HuH-7.5 (cell line): ENCODE measurements at regions not wholly inside any gene's neighbourhood (a gene's known extent, or its start where the extent isn't known, plus 50 kb on each side); places are given as distances from the start of the nearest gene placed in this dataset.
"Not testable (repeated sequence)": the region's sequence is repeated elsewhere in the genome, so short reads cannot be mapped to it uniquely, and the experiment has no call there.

Experiments used
- DNase-seq: peaks from one replicate; pipeline ENCODE4 v3.0.0; 2011; ENCODE audit warnings: low spot score

DNA sequence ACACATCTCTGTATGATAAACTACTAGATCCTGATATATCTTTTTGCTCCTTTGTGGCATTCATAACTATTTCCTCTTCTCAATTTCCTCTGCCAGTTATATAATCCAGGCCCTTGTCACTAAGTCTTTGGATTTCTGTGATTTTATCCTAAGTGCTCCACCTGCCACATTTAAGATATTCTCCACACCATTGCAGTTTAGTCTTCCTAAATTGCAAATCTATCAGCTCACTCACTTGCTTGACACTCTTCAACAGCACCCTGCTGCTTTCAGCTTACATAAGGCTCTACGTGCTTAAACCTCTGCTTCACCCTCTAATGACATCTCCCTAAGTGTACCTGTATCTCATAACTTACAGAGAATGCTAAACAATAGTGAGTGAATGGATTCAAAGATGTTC is 1032.2 kb upstream of the SEL1L start:
- DNase-seq, result no peak

DNA sequence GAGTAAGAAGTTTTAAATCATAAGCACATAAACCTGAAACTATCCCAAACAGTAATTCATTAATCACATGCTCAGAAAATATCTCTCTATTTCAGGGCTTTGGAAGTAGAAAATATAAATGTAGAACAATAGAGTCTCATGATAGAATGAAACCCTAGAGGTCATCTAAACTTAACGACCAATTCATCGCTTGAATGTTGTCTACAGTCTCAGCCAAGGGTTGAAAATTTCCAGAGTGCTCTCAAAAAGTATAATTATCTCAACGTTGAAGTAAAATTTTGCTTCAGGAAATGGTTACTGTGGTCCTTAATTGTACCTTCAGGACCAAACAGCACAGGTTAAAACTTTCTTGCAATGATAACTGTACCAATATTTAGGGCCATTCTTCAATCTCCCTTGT is 1053.6 kb upstream of the SEL1L start:
- DNase-seq, result no peak

DNA sequence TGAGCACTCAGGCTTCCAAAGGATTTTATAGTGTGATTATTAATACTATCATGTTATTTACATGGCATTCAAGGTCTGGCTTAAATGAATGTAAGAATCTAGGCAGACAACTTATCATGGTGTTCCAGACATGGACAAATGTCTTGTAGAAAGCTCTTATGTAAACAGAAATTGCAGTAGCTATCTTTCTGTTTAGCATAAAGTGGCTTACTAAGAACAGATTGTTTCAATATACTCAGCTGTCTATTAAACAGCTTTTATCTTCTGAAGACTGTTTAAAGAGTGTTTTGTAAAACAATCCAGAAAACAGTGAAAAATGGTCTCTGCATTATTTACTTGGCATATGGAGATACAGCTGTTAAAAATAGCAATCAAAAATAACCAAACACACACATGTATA is 1061.8 kb upstream of the SEL1L start:
- no peak for DNase-seq

DNA sequence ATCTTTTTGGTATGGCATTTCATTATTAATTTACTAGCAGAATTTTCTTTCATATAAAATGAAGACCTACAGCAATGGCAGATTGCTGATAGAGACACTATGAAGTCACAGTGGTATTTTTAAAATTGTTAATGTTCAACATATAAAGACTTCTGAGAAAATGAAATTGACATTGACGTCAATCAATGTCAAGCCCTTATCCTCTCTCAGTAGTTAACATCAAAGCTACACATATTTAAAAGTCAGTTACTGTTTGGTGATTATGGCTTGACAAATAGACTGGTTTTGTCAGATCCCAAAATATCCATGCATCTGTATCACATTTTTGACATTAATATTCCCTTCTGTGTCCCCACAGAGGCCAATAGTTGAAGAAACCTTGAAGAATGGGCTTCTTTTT is 1069.1 kb upstream of the SEL1L start:
- no peak for DNase-seq

DNA sequence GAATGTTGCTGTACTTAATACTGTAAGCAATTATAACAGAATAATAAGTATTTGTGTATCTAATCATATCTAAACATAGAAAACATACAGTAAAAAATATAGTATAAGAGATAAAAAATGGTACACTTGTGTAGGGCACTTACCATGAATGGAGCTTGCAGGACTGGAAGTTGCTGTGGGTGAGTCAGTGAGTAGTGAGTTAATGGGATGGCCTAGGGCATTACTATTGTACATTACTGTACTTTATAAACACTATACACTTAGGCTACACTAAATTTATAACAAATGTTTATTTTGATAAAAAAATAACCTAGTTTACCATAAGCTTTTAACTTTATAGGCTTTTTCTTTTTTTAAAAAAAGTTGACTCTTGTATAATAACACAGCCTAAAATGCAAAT is 1071.2 kb upstream of the SEL1L start:
- no peak for DNase-seq

DNA sequence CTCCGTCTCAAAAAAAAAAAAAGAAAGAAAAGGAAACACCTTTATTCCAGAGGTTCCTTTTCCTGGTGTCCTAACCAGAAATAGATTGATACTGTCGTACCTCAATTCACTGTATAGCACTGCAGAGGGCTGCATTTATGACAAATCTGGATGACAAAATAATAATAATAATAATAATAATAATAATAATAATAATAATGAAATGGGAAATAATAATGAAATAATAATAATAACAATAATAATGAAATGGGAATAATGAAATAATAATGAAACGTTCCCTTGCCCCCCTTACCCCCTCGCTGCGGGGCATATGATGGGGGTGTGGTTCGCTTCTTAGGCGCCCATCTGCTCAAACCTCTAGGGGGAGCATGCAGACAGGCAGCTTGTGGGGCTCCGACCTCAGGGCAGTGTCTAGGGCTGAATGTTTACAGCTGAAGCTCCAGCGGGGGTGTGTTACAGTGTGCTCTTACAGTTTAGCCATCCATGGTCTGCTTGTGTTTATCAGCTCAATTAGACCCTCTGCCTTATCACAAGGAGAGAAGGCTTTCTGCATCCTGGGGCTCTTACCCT is 1088.3 kb upstream of the SEL1L start:
- no peak for DNase-seq

DNA sequence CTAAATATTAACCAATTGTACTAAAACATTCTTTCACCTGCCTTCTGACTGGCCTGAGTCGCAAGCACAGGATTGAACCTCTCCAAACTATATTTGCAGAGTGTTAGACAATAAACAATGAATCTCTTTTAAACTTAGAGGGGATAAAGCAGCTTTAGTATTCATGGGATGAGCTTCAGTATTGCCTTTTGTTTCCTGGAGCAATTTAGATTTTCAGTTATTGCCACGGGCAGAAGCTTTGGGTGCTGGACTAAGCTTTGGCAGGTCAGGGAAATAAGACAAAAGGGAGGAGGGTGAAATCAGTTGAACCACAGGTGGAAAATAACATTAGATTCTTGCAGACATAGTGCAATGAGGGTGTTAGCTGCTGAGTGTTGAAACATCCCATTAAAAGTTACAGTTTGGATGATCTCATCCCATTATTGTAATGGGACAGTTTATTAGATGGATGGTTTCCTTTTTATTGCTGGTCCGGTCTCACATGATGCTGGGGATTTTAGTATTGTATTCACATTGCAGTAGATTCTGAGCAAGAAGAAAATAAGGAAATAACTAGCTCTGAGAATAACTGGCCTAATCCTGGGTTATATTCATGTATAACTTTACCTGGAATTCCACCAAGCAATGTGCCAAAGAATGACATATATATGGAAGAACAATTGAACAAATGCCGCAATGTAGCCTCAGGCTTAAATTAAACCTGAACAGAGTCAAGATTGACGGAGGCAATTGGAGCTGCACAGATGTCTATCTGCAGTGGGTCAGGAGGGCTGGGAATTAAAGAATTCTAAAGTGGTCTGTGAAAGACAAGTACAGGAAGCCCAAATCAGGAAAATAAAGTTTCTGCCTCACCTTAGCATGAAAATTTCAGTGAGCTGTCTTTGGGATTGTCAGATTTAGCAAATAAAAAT is 1092.8 kb upstream of the SEL1L start:
- no peak for DNase-seq

DNA sequence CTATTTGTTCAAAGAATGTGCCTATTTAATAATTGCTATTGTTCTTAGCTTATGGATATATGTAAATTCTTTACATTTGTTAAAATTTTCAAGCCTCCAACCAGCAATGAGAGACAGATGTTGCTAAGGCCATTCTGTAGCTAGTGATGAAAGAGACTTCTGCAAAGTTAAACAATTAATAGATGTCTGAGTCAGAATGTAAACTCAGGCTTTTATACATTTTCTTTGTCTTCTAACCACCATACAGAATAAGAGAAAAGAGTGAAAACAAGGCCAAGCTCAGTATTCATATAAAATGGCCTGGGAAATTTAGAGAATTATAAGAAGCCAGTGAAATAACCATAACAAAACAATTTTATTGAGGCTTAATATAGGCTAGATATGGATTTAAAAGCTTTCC is 1102.3 kb upstream of the SEL1L start:
- no peak for DNase-seq

DNA sequence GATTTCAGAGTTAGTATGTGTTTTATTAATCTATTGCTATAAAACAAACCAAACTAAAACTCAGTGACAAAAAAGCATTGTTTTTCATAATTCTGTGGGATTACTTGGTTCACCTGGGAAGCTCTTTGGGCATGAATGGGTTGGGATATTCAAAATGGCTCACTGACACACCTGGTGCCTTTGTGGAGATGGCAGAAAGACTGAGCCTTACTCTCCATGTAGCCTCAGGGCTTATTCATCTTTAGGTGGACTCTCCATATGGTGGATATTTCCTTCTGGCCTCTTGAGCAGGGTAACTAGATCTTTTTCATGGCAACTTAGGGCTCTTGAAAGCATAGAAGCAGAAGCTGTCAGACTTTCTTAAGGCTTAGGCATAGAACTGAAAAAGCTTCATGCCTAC is 1102.8 kb upstream of the SEL1L start:
- DNase-seq, result no peak

DNA sequence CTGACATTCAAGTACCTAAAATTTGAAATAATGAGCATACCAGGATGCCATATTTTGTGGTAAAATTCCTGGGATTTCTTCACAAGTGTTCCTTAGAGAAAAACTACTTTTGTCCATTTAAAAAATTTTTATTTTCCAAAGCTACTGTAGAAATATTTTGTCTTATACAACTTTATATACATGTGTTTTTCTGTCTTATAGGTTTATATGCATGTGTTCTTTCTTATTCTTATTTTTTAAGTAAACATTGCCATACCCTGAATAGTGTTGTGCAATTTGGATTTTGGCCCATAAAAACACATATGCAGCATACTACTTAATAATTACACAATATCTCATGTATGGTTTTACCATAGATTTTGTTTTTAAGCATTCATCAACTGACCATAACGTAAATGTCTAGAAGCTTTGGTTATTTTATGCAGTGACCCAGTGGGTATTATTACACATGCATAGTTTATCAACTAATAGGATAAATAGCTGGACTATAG is 1107.4 kb upstream of the SEL1L start:
- DNase-seq, result no peak

DNA sequence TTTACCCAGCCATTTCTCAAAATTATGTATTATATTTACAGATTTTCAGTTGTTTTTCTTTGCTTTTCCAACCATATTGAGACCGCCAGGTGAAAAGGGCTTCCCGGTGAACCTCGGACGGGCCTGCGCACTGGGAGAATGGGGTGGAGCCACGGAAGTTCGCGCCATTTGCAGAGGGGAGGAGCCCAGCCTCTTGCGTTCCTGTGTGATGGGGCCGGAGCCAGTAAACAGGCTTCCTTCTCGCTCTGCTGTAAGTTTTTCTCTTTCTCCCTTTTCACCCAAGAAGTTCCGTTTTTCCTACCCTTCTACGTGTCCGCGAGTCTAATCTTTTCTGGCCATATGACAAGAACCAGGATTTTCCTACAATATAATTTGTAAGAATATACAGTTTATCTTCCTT is 1108.8 kb upstream of the SEL1L start:
- DNase-seq, result peak; percentile 15

DNA sequence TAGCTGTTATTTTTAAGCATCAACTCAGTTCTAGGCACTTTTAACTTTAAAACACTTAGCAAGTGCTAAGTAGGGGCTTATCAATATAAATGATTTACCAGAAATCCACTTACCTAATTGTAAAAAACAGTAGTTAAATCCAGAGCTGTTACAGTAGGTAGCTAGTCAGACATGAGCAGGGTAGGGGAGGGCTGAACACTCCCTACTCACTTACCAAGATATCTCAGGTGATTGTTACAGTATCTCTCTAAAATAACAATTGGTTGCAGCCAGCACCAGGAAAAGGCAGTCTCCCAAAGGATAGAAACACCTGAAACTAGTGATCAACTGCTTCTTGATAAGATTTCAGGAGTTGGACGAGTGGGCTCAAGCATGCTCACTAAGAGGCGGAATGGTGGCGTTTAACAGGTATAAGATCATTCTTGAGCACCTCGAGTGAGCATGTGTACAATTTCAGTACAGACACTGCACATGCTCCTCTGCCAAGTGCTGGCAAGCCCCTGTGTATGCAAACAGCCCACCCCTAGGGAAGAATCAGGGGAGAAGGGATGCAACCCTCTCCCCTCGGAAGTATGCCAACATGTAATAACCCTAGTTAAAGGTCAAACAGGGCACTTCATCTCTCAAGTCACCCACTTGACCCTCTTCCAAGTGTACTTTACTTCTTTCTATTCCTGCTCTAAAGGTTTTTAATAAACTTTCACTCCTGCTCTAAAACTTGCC is 1113.6 kb upstream of the SEL1L start:
- DNase-seq, result no peak

DNA sequence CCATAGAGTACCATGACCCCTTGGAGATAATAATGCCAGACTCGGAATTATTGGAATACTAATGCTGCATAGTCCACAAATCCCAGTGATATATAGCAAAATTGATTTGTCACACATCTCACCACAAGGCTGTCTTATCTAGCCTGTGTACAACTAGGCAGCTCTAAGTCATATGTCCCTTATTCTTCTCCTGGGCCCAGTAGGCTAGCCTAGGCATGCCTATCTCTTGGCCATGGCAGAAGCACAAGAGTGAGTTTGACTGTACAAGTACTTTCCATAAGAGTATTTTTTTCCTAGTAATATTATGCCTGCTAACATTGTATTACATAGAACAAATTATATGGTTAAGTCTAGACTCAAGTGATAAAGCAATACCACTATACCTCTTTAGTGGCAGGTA is 1122.1 kb upstream of the SEL1L start:
- DNase-seq, result no peak

DNA sequence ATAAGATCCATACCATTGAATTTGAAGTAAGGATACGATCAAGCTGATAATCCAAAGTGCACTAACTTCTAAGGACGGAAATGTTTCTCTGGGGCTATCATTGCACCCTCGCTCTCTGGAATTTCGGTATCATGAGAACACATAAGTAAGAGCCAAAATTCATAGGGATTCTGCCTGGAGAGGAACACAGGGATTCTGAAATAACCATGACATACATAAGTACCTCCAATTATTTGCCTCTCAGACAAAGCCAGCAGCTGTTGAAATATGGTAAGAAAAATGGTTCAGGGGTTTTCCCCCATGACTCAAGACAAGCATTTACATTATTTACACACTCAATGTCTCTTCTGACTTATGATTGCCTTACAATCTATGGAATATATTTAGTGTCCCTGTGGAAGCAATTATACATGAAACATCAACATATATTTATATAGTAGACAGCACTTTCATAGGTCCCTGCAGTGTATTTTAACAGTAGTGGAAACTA is 1123.6 kb upstream of the SEL1L start:
- no peak for DNase-seq

DNA sequence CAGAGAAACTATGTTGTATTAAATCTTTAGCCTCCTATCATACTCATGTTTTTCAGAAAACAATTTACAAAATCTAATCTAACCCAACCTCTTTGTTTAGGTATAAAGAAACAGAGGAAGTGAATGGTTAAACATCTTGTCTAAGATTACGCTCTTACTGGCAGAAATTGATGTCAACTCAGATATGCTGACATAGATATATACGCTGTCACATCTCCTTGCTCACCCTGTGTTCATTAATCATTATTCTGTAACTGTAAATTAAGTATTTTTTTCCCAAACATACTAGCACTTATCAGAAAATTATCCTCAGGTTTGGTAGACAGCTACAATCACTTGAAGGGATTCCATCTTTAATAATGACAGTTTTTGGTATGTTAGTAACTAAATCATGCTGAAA is 1127.6 kb upstream of the SEL1L start:
- DNase-seq, result no peak

DNA sequence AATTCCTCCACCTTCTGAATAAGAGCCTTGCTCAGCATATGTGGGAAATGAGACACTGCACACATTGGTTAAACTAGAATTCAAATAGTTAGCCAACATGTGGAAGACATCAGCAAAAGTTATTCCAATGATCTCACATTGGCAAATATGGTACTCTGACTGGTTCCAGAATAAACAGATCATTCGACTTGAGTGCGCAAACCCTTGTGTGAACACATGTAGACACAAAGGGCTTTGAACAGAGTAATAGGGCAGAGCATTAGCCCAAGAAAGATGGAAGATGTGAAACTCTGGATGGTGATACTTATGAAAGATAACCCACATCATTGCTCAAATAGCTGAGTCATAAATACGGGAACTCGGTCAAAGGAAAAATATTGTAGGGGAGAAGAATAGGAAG is 1133.4 kb upstream of the SEL1L start:
- DNase-seq, result no peak

DNA sequence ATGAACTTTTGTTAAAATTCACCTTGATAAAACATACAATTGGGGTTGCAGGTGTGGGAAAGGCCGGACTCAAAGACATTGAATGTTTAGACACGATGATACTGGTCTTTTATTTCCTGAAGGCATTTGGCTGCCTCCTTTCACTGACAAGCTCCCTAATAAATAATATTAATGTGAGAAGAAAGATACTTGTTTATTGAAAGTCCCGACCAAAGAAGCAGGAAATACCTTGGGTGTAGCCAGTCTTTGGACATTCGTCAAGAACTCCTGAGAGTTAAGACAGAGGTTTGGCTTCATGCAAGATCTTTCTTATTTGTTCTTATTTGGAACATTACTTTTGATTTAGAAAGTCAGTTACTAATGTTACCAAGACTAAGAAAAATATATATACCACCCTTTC is 1133.8 kb upstream of the SEL1L start:
- no peak for DNase-seq

DNA sequence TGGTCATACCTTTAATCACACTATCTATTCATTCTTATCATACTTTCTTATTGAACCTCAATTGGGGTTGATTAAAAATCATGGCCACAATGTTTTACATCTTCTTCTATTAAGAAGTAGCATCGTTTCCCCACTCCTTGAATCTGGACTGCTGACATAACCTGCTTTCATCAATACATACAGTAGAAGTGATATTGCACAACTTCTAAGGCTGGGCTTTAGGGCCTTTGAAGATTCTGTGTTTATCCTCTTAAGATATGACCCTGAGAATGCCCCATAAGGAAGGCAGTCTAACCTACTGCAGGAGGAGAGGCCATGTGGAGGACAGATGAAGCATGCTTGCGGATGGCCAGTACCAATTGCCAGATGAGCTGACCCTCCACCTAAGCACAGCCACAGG is 1142.8 kb upstream of the SEL1L start:
- no peak for DNase-seq

DNA sequence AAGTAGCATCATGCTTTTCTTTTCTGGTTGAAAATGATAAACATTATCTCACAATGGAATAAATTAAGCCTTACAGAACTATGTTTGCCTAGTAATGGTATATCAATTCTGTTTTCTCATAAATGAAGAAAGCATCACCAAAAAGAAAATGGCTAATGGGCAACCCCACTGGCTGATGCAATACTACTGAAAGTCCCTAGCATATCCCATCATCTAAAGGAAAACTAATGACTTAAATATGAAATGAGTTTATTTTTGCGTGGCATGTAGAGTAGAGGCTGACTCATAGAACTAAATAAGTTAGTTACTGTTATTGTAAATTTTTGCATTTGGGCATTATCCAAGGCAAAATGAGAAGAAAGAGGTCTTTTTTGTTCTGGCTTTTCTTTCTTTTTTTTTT is 1156.3 kb upstream of the SEL1L start:
- DNase-seq, result no peak

DNA sequence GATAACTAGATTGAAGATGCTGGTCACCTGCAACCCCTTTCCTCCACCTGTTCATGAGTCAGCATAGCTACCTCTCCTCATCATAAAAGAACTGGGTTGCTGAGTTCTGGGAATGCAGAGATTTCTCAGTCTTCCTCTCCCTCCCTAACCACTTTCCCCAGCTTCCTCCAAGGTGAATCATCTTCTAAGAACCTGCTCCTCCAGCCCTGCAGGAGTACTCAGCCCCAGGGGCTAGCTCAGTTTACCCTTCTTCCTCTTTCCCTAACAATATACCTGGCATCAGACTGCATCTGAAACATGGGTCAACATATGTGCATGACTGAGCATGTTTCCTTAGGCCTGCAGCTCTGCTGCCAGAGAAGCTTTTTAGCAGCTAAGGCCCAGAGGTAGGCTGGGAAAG is 1157.5 kb upstream of the SEL1L start:
- DNase-seq, result not testable (repeated sequence)

DNA sequence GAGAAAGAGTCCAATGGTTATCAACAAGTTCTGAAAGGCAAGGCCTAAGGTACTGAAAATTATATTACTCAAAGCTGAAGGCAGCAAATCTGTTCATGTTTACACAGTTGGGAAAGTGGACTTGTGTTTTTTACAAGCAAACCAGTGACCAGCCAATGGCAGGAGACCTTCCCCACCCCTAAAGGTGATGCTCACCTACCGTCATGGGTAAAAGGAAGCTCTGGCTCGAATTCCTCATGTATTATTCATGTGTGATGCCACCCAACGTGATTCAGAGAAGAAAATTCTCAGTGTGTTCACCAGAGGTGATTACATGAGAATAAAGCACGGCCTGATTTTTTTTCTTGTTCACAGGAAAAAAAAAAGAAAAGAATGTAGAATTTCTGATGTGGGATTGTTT is 1161.2 kb upstream of the SEL1L start:
- no peak for DNase-seq

DNA sequence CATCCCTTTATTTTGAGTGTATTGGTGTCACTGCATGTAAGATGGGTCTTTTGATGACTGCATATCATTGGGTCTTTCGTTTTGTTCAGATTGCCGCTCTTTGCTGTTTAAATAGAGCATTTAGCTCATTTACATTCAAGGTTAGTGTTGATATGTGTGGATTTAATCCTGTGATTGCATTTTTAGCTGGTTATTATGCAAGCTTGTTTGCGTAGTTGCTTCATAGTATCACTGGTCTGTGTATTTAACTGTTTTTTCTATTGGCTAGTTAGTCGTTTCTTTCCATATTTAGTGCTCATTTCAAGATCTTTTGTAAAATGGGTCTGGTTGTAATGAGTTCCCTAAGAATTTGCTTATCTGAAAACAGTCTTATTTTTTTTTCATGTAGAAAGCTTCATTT is 1170.6 kb upstream of the SEL1L start:
- no peak for DNase-seq

DNA sequence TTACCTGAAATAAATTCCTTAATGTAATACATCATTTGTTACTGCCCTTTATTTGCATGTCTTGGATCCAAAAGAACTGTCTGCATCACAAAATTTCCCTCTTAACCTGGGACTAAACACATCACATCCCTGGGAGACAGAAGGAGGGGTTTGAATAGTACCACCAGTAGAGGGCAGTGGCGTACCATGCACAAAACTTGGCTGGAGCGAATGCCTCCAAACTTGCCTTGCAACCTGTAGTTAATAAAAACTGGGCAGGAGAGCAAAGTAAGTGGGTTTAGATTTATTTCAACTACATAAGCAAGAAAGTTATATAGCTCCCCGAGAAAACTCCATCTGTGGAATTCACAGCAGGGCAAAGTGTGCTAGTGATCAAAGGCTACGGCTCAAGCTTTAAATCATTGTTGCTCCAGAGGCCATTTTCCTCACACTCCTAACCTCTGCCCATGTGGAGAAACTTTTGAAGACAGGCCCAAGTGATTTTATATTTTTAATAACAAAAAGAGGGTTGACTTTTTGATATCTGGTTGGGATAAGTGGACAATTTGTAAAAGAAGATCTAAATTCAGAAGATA is 1176.7 kb upstream of the SEL1L start:
- DNase-seq, result peak; percentile 23
